Duodenal mucosa (tissue), 2 donors: ENCODE measurements at regions not wholly inside any gene's neighbourhood (a gene's known extent, or its start where the extent isn't known, plus 50 kb on each side); places are given as distances from the start of the nearest gene placed in this dataset.
"Not testable (repeated sequence)": the region's sequence is repeated elsewhere in the genome, so short reads cannot be mapped to it uniquely, and the experiment has no call there.

Source experiments
- H3K27ac ChIP-seq: one replicate; pipeline ENCODE4 v1.7.0; 2013; ENCODE audit warnings: low read depth, low read length
- H3K27me3 ChIP-seq, 2 donors: one replicate each; pipeline ENCODE4 v1.7.0; 2013; ENCODE audit warnings: low read length in 2 of 2, control low read depth in 1 of 2; ENCODE audit not compliant: insufficient read depth in 2 of 2, control insufficient read depth in 1 of 2
- H3K36me3 ChIP-seq, 2 donors: one replicate each; pipeline ENCODE4 v1.7.0; 2013; ENCODE audit warnings: low read length in 2 of 2, control low read depth in 1 of 2; ENCODE audit not compliant: insufficient read depth in 2 of 2, control insufficient read depth in 1 of 2
- H3K4me1 ChIP-seq, 2 donors: one replicate each; pipeline ENCODE4 v1.7.0; 2013; ENCODE audit warnings: low read length in 2 of 2, control low read depth in 1 of 2; ENCODE audit not compliant: insufficient read depth in 2 of 2, control insufficient read depth in 1 of 2
- H3K4me3 ChIP-seq, 2 donors: one replicate each; pipeline ENCODE4 v1.7.0; 2013; ENCODE audit warnings: low read length in 2 of 2, low read depth in 1 of 2
- H3K9ac ChIP-seq, 2 donors: one replicate each; pipeline ENCODE4 v1.7.0; 2013; ENCODE audit warnings: low read length in 2 of 2, low read depth in 1 of 2
- H3K9me3 ChIP-seq, 2 donors: one replicate each; pipeline ENCODE4 v1.7.0; 2013; ENCODE audit warnings: low read length in 2 of 2, control low read depth in 1 of 2; ENCODE audit not compliant: control insufficient read depth in 1 of 2

DNA sequence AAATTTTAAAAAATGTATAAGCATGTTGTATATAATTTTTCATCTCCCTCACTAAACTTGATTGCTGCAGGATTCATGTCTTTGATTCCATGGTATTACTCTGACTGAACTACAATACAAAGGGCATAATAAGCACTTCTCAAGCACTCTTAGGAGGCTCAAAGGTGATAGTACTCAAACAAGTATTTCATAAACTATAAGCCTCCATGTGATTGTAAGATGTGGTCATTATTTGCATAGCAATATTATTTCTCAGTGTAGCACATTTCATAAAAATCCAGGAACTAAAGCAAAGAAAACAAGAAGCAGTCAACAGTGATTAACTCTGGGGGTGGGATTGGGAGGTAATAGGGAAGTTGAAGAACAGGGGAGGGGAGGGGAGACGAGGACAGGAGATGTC, 106.2 kb upstream of the DPT start:
- no peaks in the 10 kb centered on the region for H3K36me3 ChIP-seq
- no peak overlapping the region for H3K27ac ChIP-seq
- peaks cover 22 to 29% of the 10 kb centered on the region in 2 donors for H3K4me1 ChIP-seq

DNA sequence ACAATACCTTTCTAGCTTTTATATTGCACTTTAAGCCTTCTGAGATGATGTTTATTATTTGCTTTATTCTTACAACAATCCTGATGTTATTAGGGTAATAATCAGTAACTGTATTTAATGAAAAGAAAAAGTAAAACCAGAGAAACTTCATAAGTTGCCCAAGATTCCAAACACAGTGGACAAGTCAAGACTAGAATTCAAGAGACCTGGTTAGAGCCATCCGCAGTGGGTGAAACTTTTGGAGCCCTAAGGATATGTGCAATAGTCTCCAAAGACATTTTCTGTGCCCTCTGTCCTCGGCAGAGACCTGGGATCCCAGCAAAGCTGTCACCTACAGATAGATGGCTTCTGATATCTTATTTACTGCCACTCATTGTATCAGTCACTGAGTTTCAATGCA, 106.8 kb upstream of the DPT start:
- Histone ChIP-seq H3K36me3 (no peaks in the 10 kb centered on the region), H3K4me1 (peaks cover 22 to 29% of the 10 kb centered on the region in 2 donors), H3K4me3 (no peak overlapping the region), H3K9ac (no peak overlapping the region), H3K27me3 (no peaks in the 10 kb centered on the region), H3K27ac (no peak overlapping the region), H3K9me3 (no peaks in the 10 kb centered on the region)

More for the DNA sequence above, 106.2 kb upstream of the DPT start:
- H3K9me3 ChIP-seq, result no peaks in the 10 kb centered on the region
- no peak overlapping the region for H3K4me3 ChIP-seq
- no peak overlapping the region for H3K9ac ChIP-seq
- H3K27me3 ChIP-seq, result no peaks in the 10 kb centered on the region

DNA sequence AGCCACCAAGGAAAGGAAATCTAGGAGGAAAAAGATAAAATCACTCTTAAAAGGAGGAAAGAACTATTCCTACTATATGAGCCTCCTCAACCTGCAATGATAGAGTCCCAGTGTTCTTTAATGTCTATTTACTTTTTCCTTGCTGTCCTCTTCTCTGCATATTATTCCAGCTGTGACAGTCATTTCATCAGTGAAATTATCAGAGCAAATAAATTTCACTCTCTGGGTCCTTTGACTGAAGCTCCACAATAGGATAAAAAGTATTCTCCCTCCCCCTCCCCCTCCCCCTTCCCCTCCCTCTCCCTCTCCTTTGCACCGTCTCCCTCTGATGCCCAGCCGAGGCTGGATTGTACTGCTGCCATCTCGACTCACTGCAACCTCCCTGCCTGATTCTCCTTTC, 107.5 kb upstream of the DPT start:
- Histone ChIP-seq H3K36me3 (no peaks in the 10 kb centered on the region), H3K9me3 (no peaks in the 10 kb centered on the region), H3K27ac (no peak overlapping the region), H3K9ac (no peak overlapping the region), H3K4me3 (no peak overlapping the region), H3K4me1 (peaks cover 22 to 26% of the 10 kb centered on the region in 2 donors), H3K27me3 (no peaks in the 10 kb centered on the region)

DNA sequence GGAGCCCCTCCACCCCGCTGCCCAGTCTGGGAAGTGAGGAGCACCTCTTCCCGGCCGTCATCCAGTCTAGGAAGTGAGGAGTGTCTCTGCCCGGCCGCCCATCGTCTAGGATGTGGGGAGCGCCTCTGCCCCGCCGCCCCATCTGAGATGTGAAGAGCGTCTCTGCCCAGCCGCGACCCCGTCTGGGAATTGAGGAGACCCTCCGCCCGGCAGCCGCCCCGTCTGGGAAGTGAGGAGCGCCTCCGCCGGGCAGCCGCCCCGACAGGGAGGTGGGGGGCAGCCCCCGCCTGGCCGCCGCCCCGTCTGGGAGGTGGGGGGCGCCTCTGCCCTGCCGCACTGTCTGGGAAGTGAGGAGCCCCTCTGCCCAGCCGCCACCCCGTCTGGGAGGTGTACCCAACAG, 108.2 kb upstream of the DPT start:
- H3K27me3 ChIP-seq, H3K4me3 ChIP-seq, H3K27ac ChIP-seq, H3K9me3 ChIP-seq, H3K9ac ChIP-seq, H3K36me3 ChIP-seq: not testable (repeated sequence)
- peaks cover 19% of the 10 kb centered on the region in 2 donors for H3K4me1 ChIP-seq

DNA sequence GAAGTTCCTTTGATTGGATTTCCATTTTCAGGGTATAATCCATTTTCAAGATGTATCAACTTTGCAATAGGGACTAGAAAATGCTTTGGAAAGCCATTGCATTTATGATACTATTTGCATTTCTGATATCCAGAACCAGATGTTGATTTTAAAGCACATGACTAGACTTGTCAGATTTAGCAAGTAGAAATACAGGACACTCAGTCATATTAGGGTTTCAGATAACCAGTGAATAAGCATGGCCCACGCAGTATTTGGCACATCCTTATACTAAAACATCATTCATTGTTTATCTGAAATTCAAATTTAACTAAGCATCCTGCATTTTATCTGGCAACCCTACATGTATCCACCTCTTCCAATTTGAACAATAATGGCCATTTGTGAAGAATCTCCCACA, 113.3 kb upstream of the DPT start:
- Histone ChIP-seq H3K36me3 (no peaks in the 10 kb centered on the region), H3K27me3 (no peaks in the 10 kb centered on the region), H3K9ac (no peak overlapping the region), H3K4me1 (peaks cover 0 to 9% of the 10 kb centered on the region in 2 donors), H3K9me3 (no peaks in the 10 kb centered on the region), H3K4me3 (no peak overlapping the region), H3K27ac (no peak overlapping the region)

DNA sequence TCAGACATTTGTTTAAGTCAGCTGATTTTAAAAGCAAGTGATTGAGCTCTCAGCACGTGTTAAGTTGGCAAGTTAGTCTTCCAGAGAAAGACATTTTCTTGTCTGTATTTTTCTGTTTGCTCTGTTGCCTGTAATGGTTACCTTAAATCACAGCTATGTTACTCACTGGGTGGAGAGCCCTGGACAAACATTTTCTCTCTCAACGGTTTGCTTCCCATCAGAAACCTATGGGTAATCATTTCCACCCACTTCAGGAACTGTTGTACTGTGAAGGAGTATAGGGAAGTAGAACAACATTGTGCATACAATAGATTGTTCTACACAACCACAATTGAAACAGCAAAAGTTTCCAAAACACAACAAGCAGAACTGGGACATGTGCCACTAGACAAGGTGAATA, 113.9 kb upstream of the DPT start:
- peaks cover 0 to 9% of the 10 kb centered on the region in 2 donors for H3K4me1 ChIP-seq
- no peaks in the 10 kb centered on the region for H3K36me3 ChIP-seq

DNA sequence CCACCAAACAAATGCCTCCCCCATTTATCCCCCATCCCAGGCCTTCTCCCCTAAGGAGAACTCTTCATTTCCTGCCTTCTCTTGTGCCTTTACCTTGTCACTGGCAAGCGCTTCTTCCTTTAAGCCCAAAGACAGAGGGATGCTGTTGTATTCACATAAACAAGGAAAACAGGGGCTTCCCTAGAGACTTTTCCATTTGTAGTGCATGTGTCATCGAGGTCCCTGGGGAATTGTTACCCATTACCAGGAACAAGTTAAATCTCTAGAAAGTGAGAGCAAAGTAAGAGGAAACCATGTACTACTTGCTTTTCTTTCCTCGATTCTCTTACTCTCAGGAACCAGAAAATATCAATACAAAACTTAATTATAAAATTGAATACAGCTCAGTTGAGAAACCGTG, 114.4 kb upstream of the DPT start:
- H3K27ac ChIP-seq, result no peak overlapping the region
- no peak overlapping the region for H3K9ac ChIP-seq
- no peaks in the 10 kb centered on the region for H3K9me3 ChIP-seq
- no peaks in the 10 kb centered on the region for H3K27me3 ChIP-seq
- H3K36me3 ChIP-seq, result no peaks in the 10 kb centered on the region
- H3K4me1 ChIP-seq, result peaks cover 0 to 9% of the 10 kb centered on the region in 2 donors
- no peak overlapping the region for H3K4me3 ChIP-seq

More for the DNA sequence above, 113.9 kb upstream of the DPT start:
- H3K9ac ChIP-seq, result no peak overlapping the region
- no peak overlapping the region for H3K4me3 ChIP-seq
- no peaks in the 10 kb centered on the region for H3K9me3 ChIP-seq
- H3K27ac ChIP-seq, result no peak overlapping the region
- no peaks in the 10 kb centered on the region for H3K27me3 ChIP-seq

DNA sequence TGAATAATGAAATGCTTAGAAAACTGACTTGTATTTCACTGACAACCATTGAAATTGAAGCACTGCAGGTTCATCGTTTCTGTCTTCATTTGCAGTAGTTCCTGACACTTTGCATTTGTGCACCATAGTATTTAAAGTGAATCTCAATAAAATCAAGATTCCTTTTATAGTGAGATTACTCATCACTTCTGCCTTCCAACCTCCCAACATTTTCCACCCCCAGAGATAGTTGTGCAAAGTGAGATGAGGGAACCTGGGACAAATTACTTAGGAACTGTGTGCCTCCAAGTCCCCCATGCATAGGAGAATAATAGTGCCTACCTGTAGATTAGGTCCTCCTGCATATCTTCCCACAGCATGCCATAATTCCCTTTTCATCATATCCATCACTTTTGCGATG, 114.9 kb upstream of the DPT start:
- H3K9ac ChIP-seq, result no peak overlapping the region
- H3K27ac ChIP-seq, result no peak overlapping the region
- no peaks in the 10 kb centered on the region for H3K9me3 ChIP-seq
- H3K36me3 ChIP-seq, result no peaks in the 10 kb centered on the region
- no peaks in the 10 kb centered on the region for H3K27me3 ChIP-seq
- H3K4me3 ChIP-seq, result no peak overlapping the region
- H3K4me1 ChIP-seq, result peaks cover 0 to 9% of the 10 kb centered on the region in 2 donors

DNA sequence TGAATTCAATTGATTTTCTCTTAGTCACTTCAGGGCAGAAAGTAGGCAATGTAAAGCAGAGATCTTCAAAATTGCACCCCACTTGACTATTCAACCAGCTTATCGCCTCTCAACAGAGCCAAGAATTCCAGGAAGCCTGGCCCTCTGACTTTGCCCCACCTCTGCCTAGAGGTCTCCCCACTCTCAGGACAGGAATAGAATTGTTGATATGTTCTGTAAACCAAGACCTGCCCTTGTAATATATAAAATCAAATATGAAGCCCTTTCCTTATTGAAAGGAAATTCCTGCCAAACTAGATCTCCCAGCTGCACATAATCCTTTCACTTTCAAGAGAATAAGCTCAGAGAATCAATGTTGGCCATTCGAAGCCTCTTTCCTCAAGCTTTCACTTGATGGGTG, 116.1 kb upstream of the DPT start:
- Histone ChIP-seq H3K9ac (no peak overlapping the region), H3K4me3 (no peak overlapping the region), H3K4me1 (peaks cover 0 to 9% of the 10 kb centered on the region in 2 donors), H3K27ac (no peak overlapping the region), H3K36me3 (no peaks in the 10 kb centered on the region), H3K27me3 (no peaks in the 10 kb centered on the region), H3K9me3 (no peaks in the 10 kb centered on the region)

DNA sequence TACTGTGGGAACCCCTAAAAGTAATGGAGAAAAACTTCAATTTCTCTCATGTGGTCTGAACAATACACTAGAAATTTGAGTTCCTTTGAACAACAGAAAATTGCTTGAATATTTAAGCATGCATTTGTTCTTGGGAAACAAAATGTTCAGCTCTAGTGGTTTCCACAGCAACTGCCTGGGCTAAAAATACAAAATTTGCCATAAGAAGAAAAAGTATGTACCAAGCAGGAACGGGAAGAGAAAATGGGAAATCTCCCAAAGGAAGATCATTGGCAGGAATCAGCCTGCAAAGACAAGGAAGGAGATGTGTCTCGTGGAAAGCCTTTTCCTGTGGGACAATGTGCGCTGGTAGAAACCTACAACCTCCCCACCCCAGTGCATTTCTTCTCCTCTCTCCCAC, 119.0 kb upstream of the DPT start:
- Histone ChIP-seq H3K4me3 (no peak overlapping the region), H3K36me3 (no peaks in the 10 kb centered on the region), H3K9me3 (no peaks in the 10 kb centered on the region), H3K4me1 (peaks cover 0 to 9% of the 10 kb centered on the region in 2 donors), H3K27me3 (no peaks in the 10 kb centered on the region), H3K9ac (no peak overlapping the region), H3K27ac (no peak overlapping the region)

DNA sequence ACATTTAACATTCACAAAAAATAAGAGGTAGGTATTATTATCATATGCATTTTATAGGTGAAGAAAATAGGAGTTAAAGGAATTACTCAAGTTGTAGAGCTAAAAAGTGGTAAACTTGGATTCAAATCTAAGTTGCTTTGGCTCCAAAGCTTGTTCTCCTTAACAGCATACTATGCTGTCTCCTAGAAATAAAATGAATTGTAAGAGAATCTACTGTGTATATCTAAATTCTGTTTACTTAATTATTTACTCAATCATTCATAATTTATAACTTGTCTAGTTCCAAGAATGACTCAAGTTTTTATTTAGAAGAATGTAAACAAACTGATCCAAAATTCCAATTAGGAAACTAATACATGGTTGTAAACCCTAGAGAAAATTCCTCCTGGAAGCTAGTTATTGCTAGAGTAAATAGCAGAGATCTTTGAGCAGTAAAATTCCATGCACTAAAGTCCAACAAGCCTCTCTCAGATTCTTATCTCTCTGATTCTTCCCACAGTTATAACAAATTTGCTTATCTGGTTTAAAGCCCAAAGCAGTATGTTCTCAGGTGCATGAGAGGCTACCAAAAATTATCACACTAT, 132.5 kb upstream of the DPT start:
- H3K9me3 ChIP-seq, result peaks cover 0 to 13% of the 10 kb centered on the region in 2 donors
- H3K9ac ChIP-seq, result no peak overlapping the region
- H3K36me3 ChIP-seq, result no peaks in the 10 kb centered on the region
- H3K4me1 ChIP-seq, result peaks cover 0 to 7% of the 10 kb centered on the region in 2 donors
- H3K4me3 ChIP-seq, result no peak overlapping the region
- H3K27me3 ChIP-seq, result no peaks in the 10 kb centered on the region
- H3K27ac ChIP-seq, result no peak overlapping the region
